Endothelial cell of umbilical vein (primary cell): ENCODE measurements at regions not wholly inside any gene's neighbourhood (a gene's known extent, or its start where the extent isn't known, plus 50 kb on each side); places are given as distances from the start of the nearest gene placed in this dataset.
A peak's percentile ranks its signal among the peaks of the same experiment; 100 is the strongest.
"Not testable (repeated sequence)": the region's sequence is repeated elsewhere in the genome, so short reads cannot be mapped to it uniquely, and the experiment has no call there.

ENCODE experiments used
- BruUV-seq: library from RNA; stranded (reverse); fragments of 400-500 nt; replicated peaks from 2 replicates; lab custom pipeline; 2021; lab: Mats Ljungman, UMichigan
- CTCF ChIA-PET: fragments of 300-600, 350-600 bp; sonication (Branson Sonifier 250); formaldehyde crosslinking; loops from one replicate; lab custom pipeline; 2021; ENCODE audit warnings: antibody characterized with exemption, inconsistent platforms; lab: Charles Lee
- POLR2A ChIA-PET: fragments of 300-600, 350-600 bp; sonication (Branson Sonifier 250); formaldehyde crosslinking; loops from one replicate; lab custom pipeline; 2021; ENCODE audit warnings: antibody characterized with exemption, inconsistent platforms; lab: Charles Lee
- DNase-seq: peaks from one replicate; pipeline ENCODE4 v3.0.0-alpha.2; 2011; ENCODE audit warnings: low read depth, low spot score
- FAIRE-seq: peaks from 2 replicates; lab custom pipeline; 2011; peaks lifted over from hg19 to GRCh38; lab: Jason Lieb, UNC
- H2AFZ ChIP-seq: 2 replicates; pipeline ENCODE4 v1.6.0; 2012; ENCODE audit warnings: low read depth, low read length, control low read depth, inconsistent platforms
- H3K27ac ChIP-seq: 2 replicates; pipeline ENCODE4 v1.5.1; 2011; ENCODE audit warnings: low read depth, mild to moderate bottlenecking, control low read depth, low read length, moderate library complexity; ENCODE audit not compliant: insufficient read depth
- H3K27me3 ChIP-seq, 2 experiments: 2 replicates each; pipeline versions ENCODE4 v1.6.0 to v1.6.1; 2011; ENCODE audit warnings: low read length in 2 of 2, mixed read lengths in 1 of 2; ENCODE audit not compliant: control insufficient read depth in 2 of 2, insufficient read depth in 2 of 2
- H3K36me3 ChIP-seq, 2 experiments: 2 replicates in 1 of 2; 3 replicates in 1 of 2; pipeline ENCODE4 v1.5.1; 2011; ENCODE audit warnings: low read length in 2 of 2, mild to moderate bottlenecking in 1 of 2, moderate library complexity in 1 of 2; ENCODE audit not compliant: control insufficient read depth in 2 of 2, insufficient read depth in 2 of 2; ENCODE audit errors: extremely low read depth in 1 of 2
- H3K4me1 ChIP-seq: 3 replicates; pipeline ENCODE4 v1.5.1; 2011; ENCODE audit warnings: mild to moderate bottlenecking, low read length; ENCODE audit not compliant: control insufficient read depth, insufficient read depth; ENCODE audit errors: extremely low read depth
- H3K4me2 ChIP-seq: 2 replicates; pipeline ENCODE4 v1.6.1; 2011; ENCODE audit warnings: low read length, control low read depth, mixed read lengths; ENCODE audit not compliant: insufficient read depth
- H3K4me3 ChIP-seq, 3 experiments: fragments of 200-600 bp in 1 of 3; sonication (generic), shearing (Covaris generic) in 1 of 3; replicated peaks in 1 of 3; 2 replicates each; pipeline ENCODE4 v1.5.1; 2011 to 2016; ENCODE audit warnings: control low read depth in 3 of 3, low read length in 3 of 3, mild to moderate bottlenecking in 2 of 3, inconsistent platforms in 1 of 3, low read depth in 1 of 3, moderate library complexity in 1 of 3; ENCODE audit not compliant: insufficient read depth in 1 of 3
- H3K79me2 ChIP-seq: 2 replicates; pipeline ENCODE4 v1.6.0; 2012; ENCODE audit warnings: low read length, inconsistent platforms; ENCODE audit not compliant: control insufficient read depth, insufficient read depth
- H3K9ac ChIP-seq: replicated peaks from 2 replicates; pipeline ENCODE3; 2011; ENCODE audit warnings: low read length, control low read depth; ENCODE audit not compliant: insufficient read depth; ENCODE audit errors: extremely low read depth
- H3K9me1 ChIP-seq: replicated peaks from 3 replicates; pipeline ENCODE4 v1.6.0; 2011; ENCODE audit warnings: mild to moderate bottlenecking, low read length; ENCODE audit not compliant: control insufficient read depth, insufficient read depth; ENCODE audit errors: extremely low read depth
- H3K9me3 ChIP-seq: replicated peaks from 2 replicates; pipeline ENCODE4 v1.5.1; 2012; ENCODE audit warnings: low read length, inconsistent platforms; ENCODE audit not compliant: control insufficient read depth, insufficient read depth
- H4K20me1 ChIP-seq: replicated peaks from 2 replicates; pipeline ENCODE3; 2011; ENCODE audit warnings: mild to moderate bottlenecking, low read length; ENCODE audit not compliant: control insufficient read depth, insufficient read depth; ENCODE audit errors: extremely low read depth
- POLR2A ChIP-seq: IDR thresholded peaks from 2 replicates; pipeline ENCODE4 v1.6.1; 2012; ENCODE audit warnings: low read depth, mild to moderate bottlenecking, control low read depth, low read length
- POLR2AphosphoS5 ChIP-seq: IDR thresholded peaks from 2 replicates; pipeline ENCODE4 v1.6.1; 2012; ENCODE audit warnings: low read depth, mild to moderate bottlenecking, control low read depth, low read length, moderate library complexity; ENCODE audit not compliant: insufficient read depth
- dilution Hi-C: fragments of 300-500 bp; cut with MboI; formaldehyde crosslinking; loops from one replicate; pipeline ENCODE4 v1.15.0; 2019; ENCODE audit warnings: low sequenced_read_pairs; ENCODE audit not compliant: extremely low pct_ligation_motif_present
- intact Hi-C: fragments of 100-400 bp; cut with micrococcal nuclease; formaldehyde crosslinking; loops from one replicate; pipeline ENCODE4 v1.10.0; 2022

DNA sequence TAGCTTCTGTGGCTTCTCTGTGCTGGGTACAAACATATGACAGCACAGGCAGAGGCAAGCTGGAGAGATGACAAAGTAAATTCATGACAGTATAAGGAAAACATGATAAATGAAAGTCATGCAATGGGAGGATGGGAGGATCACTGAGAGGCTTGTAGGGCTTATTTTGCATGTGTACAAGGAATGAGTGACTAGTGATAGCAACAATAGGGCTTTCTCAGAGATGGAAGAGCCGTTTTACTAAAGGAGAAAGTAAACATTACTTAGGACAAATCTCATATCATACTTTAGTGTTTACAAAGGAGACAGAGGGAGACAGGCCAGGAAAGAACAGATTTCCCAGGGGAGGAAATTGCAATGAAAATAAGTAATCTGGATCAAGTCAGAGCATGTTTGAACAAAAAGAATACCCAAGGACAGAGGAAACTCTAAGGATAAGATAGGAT lies 82.5 kb upstream of the RBMS1 start:
- DNase-seq (peak; percentile 42), FAIRE-seq (no peak)
- POLR2A ChIA-PET: no interaction called here
- Histone ChIP-seq H3K9me1 (no peaks in the 10 kb centered on the region), H3K79me2 (no peaks in the 10 kb centered on the region), H3K4me1 (no peaks in the 10 kb centered on the region), H3K9ac (no peak overlapping the region), H4K20me1 (no peaks in the 10 kb centered on the region), H3K4me2 (no peak overlapping the region), H3K4me3 (no peak overlapping the region), H3K9me3 (no peaks in the 10 kb centered on the region), H3K36me3 (no peaks in the 10 kb centered on the region), H3K27ac (no peak overlapping the region), H2AFZ (no peak overlapping the region), H3K27me3 (no peaks in the 10 kb centered on the region)
- no TSS peak for BruUV-seq
- TF ChIP-seq POLR2AphosphoS5: no peak
- TF ChIP-seq POLR2A: no peak
- dilution Hi-C loops (no loop called here), intact Hi-C loops (no loop called here)
- CTCF ChIA-PET: no interaction called here

- intact Hi-C loops, H3K4me3 ChIP-seq, H3K9me3 ChIP-seq, H4K20me1 ChIP-seq, dilution Hi-C loops, H3K27ac ChIP-seq, H3K4me2 ChIP-seq, H2AFZ ChIP-seq, H3K4me1 ChIP-seq, H3K9me1 ChIP-seq, H3K9ac ChIP-seq, BruUV-seq, H3K27me3 ChIP-seq, FAIRE-seq, DNase-seq, H3K79me2 ChIP-seq, POLR2A ChIA-PET, H3K36me3 ChIP-seq: not testable (repeated sequence)
- CTCF ChIA-PET: interaction anchor here (1.2 kb wide), 1 partner anchor 285 kb away, joined by 3 read pairs; no protein-coding TSS in a partner anchor
Measured at GRCh38 chr2:160577081-160577480, 83.5 kb upstream of the RBMS1 start.
